HS-5 (cell line): ENCODE measurements at regions not wholly inside any gene's neighbourhood (a gene's known extent, or its start where the extent isn't known, plus 50 kb on each side); places are given as distances from the start of the nearest gene placed in this dataset.
A peak's percentile ranks its signal among the peaks of the same experiment; 100 is the strongest.

Experiments used
- DNase-seq: peaks from one replicate; pipeline ENCODE4 v3.0.0-alpha.2; 2012; ENCODE audit warnings: low read depth

- peak; percentile 88 for DNase-seq
These were observed 228.9 kb downstream of the RBM43 start for GRCh38 chr2:151032741-151033191.

GRCh38 chr2:151030663-151031230 is 230.9 kb downstream of the RBM43 start:
- no peak for DNase-seq

GRCh38 chr2:151029406-151030157 is 232.1 kb downstream of the RBM43 start:
- peak; percentile 71 for DNase-seq

GRCh38 chr2:151028691-151029176 is 232.9 kb downstream of the RBM43 start:
- DNase-seq = no peak

GRCh38 chr2:151027151-151027550 is 234.5 kb downstream of the RBM43 start:
- DNase-seq = no peak

- DNase-seq = no peak
These were observed 235.8 kb downstream of the RBM43 start for GRCh38 chr2:151025816-151026215.

GRCh38 chr2:151024696-151025251 is 236.9 kb downstream of the RBM43 start:
- DNase-seq = no peak

GRCh38 chr2:151021747-151022452 is 239.8 kb downstream of the RBM43 start:
- DNase-seq = no peak

- no peak for DNase-seq
These were observed 241.3 kb downstream of the RBM43 start for GRCh38 chr2:151020411-151020810.

GRCh38 chr2:151009437-151010175 is 252.1 kb downstream of the RBM43 start:
- DNase-seq = no peak

GRCh38 chr2:151007365-151007764 is 254.3 kb downstream of the RBM43 start:
- no peak for DNase-seq

GRCh38 chr2:151002959-151003600 is 258.6 kb downstream of the RBM43 start:
- no peak for DNase-seq

GRCh38 chr2:150997702-150998440 is 263.8 kb downstream of the RBM43 start:
- peak; percentile 19 for DNase-seq

GRCh38 chr2:150997066-150997465 is 264.6 kb downstream of the RBM43 start:
- no peak for DNase-seq

- no peak for DNase-seq
These were observed 267.6 kb downstream of the RBM43 start for GRCh38 chr2:150994076-150994475.

- no peak for DNase-seq
These were observed 271.7 kb downstream of the RBM43 start for GRCh38 chr2:150989969-150990368.

GRCh38 chr2:150985741-150986140 is 275.9 kb downstream of the RBM43 start:
- no peak for DNase-seq

GRCh38 chr2:150983314-150983897 is 278.3 kb downstream of the RBM43 start:
- DNase-seq = no peak

GRCh38 chr2:150981826-150982225 is 279.8 kb downstream of the RBM43 start:
- DNase-seq = no peak

GRCh38 chr2:150978053-150978452 is 283.6 kb downstream of the RBM43 start:
- DNase-seq = no peak
